SK-N-MC (cell line): ENCODE measurements at regions not wholly inside any gene's neighbourhood (a gene's known extent, or its start where the extent isn't known, plus 50 kb on each side); places are given as distances from the start of the nearest gene placed in this dataset.
"Not testable (repeated sequence)": the region's sequence is repeated elsewhere in the genome, so short reads cannot be mapped to it uniquely, and the experiment has no call there.

Source experiments
- EZH2 ChIP-seq: fragments of 200-600 bp; sonication (generic); IDR thresholded peaks from one replicate; pipeline ENCODE4 v1.6.1; 2017; ENCODE audit warnings: antibody characterized with exemption
- FOXP2 ChIP-seq: optimal IDR thresholded peaks from 2 replicates; pipeline ENCODE3; 2011; ENCODE audit warnings: mild to moderate bottlenecking, moderate library complexity; ENCODE audit not compliant: insufficient read depth; ENCODE audit errors: extremely low read length, control extremely low read depth
- POLR2AphosphoS5 ChIP-seq: IDR thresholded peaks from 2 replicates; pipeline ENCODE4 v1.6.1; 2012; ENCODE audit warnings: mild to moderate bottlenecking, low read depth, low read length, borderline replicate concordance

GRCh38 chr4:55696424-55696823 lies 60.3 kb upstream of the NMU start:
- TF ChIP-seq EZH2, POLR2AphosphoS5, FOXP2: not testable (repeated sequence)
